Tibial nerve (tissue), 3 donors: ENCODE measurements at regions not wholly inside any gene's neighbourhood (a gene's known extent, or its start where the extent isn't known, plus 50 kb on each side); places are given as distances from the start of the nearest gene placed in this dataset.

Experiments
- POLR2A ChIP-seq, 2 donors: fragments of 450-650 bp; IDR thresholded peaks; one replicate each; pipeline ENCODE4 v1.6.1; 2017; ENCODE audit warnings: antibody characterized with exemption in 2 of 2, mild to moderate bottlenecking in 2 of 2, moderate library complexity in 2 of 2
- TF ChIP-seq, protein P1 (sequence below), 5 experiments: fragments of 200-600 bp in 3 of 5; fragments of 450-650 bp in 2 of 5; sonication (generic) in 3 of 5; IDR thresholded peaks; one replicate each; pipeline ENCODE4 v1.5.1; 2016 to 2019; ENCODE audit warnings: antibody characterized with exemption in 5 of 5, mild to moderate bottlenecking in 3 of 5, moderate library complexity in 2 of 5

DNA sequence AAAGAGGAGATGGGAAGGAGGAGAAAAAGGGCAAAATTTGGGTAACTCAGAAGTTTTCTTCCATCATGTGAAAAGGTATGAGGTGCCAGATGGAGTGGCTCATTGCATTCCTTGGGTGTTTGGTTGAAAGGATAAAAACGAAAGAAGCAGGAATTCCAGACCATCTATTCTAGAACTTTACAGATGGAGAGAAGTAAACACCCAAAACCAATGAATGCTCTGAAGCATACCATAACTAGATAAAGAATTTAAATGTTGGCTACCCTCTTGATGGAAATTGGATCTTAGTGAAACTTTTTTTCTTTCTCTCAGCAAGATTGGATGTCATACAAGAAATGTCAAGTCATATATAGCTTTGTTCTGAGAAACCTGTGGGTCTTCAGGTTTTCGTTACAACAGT lies 175.6 kb upstream of the FAR2 start:
- TF ChIP-seq, protein P1, sequence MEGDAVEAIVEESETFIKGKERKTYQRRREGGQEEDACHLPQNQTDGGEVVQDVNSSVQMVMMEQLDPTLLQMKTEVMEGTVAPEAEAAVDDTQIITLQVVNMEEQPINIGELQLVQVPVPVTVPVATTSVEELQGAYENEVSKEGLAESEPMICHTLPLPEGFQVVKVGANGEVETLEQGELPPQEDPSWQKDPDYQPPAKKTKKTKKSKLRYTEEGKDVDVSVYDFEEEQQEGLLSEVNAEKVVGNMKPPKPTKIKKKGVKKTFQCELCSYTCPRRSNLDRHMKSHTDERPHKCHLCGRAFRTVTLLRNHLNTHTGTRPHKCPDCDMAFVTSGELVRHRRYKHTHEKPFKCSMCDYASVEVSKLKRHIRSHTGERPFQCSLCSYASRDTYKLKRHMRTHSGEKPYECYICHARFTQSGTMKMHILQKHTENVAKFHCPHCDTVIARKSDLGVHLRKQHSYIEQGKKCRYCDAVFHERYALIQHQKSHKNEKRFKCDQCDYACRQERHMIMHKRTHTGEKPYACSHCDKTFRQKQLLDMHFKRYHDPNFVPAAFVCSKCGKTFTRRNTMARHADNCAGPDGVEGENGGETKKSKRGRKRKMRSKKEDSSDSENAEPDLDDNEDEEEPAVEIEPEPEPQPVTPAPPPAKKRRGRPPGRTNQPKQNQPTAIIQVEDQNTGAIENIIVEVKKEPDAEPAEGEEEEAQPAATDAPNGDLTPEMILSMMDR (IDR thresholded peaks at IDR 0.05), result no peak
- TF ChIP-seq POLR2A (IDR thresholded peaks at IDR 0.05), result no peak
